NK-92 treated with Interleukin-12 subunit alpha and Interleukin-12 subunit beta, amount 100 ng/mL, for 24 hours (cell line): ENCODE measurements at regions not wholly inside any gene's neighbourhood (a gene's known extent, or its start where the extent isn't known, plus 50 kb on each side); places are given as distances from the start of the nearest gene placed in this dataset.

ENCODE experiments used
- DNase-seq: peaks from one replicate; lab custom pipeline; 2025; lab: John Stamatoyannopoulos, UW

DNA sequence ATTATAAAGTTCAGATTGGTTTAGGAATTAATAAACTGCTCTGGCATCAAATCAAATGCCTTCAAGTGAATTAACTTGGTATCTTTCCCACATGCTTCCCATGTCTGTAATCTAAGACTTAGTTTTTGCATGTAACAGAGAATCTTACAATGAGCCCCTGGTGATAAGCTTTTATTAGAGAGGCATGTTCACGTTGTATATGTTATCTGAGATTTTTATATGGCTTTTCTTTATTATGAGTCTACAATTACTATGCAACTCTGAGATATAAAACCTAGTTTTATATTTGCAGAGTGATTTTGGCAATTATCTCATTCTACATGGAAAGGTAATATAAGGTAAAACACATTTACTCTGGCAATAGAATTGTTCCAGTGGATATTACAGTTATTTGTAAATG is 1578.4 kb upstream of the IGFBP7 start:
- DNase-seq, result no peak

DNA sequence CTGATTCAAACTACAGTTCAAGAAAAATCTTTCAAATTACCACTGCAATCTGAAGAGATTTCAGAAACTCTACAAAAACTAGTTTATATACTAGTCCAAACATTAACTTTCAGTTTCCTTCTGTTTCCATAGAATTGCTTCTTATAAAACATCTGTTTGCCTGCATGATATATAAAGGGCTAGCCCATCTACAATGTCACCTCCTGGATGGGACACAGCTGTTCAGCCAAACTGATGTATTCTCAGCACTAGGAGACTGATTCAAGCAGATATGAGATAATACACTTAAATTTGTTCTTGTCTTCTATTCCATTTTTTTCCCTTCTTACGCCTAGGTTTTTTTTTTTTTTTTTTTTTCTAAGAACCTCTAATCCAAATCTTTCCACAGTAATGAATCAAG is 1569.7 kb upstream of the IGFBP7 start:
- DNase-seq, result no peak

DNA sequence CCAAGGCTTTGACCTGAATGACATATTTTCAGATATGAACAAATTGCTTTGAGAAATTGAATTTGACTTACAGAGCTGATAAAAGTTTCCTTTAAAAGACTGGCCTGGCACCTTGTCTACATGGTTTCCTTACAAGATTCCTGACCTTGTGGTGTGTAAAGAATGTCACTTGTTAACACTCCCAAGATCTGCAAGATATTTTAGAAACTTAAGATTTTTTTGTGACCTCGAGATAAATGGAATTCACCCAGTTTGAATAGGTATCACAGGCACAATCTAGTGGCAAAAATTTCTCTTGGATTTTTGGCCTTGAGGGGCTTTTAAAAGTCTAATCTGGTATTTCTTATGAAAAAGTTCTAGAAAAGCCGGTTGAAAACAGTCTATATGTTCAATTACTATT is 1568.9 kb upstream of the IGFBP7 start:
- DNase-seq, result no peak

DNA sequence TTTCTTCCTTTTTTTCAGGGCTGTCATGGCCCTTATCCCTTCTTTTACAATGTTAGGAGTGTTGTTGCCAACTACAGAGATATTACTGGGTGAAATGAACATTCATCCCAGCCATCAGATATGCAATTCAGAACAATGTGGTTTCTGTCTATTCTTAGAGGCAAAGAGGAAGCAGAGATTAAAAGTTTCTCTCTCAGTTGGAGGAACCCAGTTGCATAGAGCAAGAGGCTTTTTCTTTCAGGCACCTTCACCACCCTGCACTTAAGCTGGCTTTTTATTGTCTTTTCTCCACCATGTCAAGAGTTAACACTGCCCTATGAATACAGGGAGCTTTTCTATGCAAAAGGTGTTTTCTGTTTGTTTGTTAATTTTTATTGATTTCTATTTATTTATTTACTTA is 1559.6 kb upstream of the IGFBP7 start:
- DNase-seq, result no peak

DNA sequence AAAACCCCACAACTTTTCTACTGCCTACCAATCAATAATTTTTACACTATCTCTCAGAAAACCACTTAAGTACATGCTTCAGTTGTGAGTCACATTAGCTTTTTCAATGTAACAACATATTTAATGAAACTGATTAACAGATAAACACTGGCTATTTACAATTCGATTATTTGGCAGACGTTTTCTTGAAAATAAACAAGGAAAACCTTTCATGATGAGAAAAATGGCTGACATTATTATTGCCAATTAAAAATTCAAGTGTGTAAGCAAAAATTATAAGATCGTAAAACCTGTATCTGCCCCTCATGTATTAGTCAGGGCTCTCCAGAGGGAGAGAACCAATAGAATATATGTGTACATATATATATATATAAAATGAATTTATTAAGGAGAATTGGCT is 1555.5 kb upstream of the IGFBP7 start:
- DNase-seq, result no peak

DNA sequence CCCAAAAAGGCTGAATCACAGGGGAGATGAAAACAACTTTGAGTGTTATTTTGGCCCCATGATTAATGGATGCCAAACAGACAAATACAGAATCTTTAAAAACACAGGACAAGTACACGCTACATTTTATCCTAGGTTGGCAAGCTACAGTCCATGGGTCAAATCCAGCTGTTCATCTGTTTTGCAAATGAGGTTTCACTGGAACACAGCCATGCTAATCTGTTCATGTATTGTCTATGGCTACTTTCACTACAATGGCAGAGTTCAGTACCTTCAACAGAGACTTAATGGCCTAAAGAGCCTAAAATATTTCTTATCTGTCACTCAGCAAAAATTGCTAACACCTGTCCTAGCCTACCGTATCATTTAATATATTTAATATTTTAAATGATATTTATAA is 1548.5 kb upstream of the IGFBP7 start:
- no peak for DNase-seq

DNA sequence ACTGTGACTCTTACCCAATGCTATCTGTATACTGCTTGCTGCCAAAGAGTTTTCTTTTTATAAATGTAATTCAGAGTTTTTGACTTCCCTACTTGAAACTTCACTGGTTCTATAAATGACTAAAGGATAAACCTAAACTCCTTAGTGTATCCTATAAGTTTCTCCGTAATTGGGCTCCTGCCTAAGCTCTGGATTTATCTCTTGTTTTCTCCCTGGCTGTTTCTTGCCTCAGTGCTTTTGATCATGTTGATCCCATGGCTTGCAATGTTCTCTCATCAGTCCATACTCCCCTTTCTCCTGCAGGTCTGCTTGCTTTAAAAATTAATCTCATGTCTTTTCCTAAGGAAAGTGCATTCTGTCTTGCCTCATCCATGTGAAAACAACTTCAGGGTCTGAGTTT is 1543.1 kb upstream of the IGFBP7 start:
- no peak for DNase-seq

DNA sequence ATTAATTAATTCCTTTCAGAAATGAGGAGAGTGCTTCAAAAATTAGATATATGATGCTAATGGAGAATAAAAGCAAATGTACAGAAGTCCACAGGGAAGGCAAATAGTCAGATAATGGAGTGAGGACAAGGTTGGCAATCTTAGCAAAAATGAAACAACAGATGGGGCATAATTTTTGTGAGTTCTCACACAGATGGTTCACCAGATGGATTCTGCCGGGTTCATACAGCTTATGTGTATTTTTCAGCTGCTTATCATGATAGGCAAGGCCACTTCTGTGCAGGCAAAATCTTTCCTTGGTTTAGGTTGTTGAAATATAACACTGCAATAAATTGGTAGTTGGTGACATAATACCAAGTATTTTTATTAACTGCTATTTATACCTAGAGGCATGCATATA is 1539.0 kb upstream of the IGFBP7 start:
- DNase-seq, result no peak

DNA sequence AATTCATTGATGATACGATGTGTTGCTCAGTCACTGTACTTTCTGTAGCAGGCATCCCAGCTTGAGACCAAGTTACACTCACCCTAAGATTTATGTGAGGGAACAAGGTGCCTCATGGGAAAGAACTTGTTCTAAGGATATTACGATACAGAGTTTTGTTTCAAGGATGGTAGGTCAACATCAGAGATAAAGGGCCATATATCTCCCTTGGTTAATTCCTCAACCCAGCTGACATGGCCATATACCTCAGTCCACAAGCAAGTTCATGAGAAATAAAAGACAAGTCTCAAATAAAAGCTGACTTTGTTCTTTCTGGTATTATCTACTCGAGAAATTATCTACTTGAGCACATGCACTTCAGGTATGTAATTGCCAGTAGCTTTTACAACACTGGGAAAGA is 1535.9 kb upstream of the IGFBP7 start:
- DNase-seq, result no peak

DNA sequence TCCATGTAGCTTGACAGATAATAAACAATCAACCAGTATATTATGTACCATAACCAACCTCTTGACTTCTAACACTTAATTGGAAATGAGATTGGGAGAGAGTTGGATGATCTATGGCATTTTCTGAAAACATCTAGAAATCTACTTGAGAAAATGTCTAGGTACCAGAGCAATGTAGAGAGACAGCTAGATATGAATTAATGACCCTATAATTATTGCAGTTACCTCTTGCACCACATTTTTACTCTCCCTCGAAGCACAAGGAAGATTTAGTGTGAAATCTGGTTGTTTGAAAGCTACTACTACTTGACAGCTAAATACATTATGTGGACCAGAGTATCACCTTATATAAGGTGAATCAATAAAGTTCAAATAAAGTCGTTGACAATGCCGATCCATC is 1534.4 kb upstream of the IGFBP7 start:
- no peak for DNase-seq

DNA sequence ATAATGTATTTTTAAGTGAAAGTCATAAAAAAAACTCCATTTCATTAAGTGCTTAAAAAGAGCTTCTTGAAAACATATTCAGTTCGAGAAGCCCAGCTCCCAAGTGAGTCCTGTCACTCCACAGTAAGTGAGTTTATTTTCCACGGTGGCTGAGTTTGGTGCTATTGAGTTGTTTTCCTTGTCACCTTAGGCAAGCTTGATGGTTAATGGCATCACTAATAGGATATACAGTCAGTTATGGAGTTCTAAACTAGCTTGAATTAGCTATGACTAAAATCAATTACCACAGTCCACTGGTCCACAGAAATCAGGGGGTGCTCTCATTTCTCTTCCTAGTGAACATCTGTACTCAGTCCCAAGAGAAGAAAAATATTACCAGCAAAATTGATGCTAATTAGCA is 1526.2 kb upstream of the IGFBP7 start:
- DNase-seq, result no peak

DNA sequence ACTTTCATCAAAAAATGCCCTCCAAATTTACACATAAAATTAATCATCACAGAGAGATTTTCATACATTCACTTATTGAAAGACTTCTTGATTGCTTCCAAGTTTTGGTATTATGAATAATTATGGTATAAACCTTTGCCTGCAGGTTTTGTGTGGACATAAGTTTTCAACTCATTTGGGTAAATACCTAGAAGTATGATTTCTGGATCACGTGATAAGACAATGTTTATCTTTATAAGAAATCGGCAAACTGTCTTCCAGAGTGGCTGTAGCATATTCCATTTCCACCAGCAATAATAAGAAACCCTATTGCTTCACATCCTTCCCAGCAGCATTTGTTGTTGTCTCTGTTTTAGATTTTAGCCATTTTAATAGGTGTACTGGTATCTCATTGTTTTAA is 1507.0 kb upstream of the IGFBP7 start:
- DNase-seq, result no peak

DNA sequence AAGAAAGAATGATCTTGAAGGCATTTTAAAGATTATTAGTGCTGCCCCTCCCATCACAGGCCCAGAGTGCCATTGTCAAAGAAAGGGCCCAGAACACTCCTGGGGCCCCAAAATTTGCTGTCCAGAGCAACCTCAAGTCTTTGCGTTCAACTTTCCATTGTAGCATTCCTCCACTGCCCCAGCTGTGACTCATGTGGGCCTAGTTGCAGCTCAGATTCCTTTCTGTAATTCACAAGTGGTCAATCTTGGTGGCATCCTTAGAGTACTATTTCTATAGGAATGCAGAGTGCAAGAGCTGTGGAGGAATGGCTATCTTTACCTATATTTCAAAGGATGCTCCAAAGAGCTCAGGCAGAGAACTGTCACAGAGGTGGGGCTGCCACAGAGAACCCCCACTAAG is 1500.8 kb upstream of the IGFBP7 start:
- DNase-seq, result no peak

DNA sequence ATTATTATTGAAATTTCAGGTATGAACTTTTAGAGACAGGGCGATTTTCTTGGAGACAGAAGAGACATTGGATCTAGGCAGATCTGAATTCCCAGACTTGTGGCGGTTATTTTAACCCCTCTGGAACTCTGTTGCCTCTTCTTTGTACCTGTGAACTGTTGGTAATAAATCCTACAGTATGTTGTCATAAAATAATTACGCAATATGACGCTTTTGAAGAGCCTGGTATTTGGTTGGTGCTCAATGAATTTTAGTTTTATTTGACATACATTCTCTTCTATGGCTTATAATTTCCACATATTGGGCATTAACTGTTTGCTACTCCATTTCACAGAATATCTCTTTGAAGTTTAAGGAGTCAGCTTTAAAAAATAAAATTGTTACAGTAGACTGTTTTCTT is 1496.1 kb upstream of the IGFBP7 start:
- DNase-seq, result no peak

DNA sequence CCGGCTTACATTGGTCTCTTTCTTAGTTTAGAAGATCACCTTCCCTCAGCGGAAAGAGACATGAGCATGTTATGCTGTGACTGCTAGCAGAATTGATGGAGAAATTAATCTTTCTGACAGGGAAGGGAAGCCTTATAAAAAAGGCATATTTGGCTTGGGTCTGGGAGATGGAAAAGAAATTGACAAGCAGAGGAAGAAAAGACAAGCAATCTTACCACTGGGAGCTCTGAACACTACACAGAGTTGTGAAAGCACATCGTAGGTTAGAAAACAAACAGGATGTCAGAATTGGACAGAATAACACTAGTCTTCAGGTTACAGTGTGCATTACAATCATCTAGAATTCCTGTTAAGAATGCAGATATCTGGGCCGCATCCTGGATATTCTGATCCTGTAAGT is 1493.8 kb upstream of the IGFBP7 start:
- DNase-seq, result no peak

DNA sequence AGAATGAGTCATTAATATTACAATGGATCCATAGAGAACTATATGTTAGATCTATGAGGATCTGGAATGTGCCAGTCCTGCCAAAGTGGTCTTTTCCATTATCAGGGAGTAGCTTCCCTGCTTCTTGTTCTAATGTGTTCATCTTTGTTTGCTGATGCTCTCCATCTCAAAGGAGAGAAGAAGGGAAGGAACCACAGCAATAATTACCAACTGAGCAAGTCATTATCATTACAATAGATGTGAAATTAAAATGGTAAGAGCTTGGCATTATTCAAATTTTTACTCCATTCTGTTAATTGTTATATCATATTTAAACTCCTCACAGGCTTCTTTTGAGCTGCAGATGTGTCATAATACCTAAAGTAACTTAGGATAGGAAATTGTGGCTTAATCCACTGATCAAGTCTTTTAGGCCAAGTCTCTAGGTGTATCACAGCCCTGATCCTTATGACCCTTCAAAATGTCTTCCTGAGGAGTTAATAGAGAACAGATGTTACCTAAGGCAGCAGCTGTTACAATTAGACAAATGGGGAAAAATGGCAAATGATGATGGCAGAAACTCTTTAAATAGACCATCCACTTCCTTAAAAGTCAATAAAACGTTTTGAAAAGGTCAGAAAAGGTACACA is 1492.7 kb upstream of the IGFBP7 start:
- no peak for DNase-seq

DNA sequence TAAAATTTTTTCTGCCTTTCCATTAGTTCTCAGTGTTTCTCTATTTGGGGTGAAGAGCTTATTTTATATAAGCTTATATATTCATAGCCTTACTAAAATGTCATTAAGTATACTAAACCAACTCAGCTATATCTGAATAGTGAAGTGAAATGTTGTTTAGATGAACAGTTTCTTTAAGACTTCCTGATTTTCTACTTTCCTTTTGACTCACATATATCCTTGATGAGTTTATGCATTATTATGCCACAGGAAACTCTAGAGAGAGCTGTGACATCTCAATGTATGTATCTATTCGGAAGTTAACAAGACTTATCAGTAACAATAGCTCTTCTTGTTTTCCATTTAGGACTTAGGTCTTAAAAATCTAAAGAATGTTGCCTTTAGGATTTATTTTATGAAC is 1491.8 kb upstream of the IGFBP7 start:
- DNase-seq, result no peak

DNA sequence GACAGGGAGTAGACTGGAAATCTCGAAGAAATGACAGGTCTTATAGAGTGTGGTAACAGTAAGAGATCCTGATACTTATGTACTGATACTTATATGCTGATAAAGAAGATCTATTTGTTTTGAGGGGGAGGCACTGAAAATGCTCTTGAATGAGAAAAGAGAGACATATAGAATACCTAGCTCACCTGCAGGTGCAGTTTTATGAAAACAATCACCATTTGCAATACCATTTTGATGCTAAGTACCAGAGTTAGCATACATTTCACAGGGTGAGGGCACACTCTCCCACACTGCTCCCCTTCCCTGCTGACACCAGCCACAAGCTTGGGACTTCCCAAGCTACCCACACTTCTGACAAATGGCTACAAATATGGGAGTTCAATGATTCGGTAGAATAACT is 1490.1 kb upstream of the IGFBP7 start:
- no peak for DNase-seq

DNA sequence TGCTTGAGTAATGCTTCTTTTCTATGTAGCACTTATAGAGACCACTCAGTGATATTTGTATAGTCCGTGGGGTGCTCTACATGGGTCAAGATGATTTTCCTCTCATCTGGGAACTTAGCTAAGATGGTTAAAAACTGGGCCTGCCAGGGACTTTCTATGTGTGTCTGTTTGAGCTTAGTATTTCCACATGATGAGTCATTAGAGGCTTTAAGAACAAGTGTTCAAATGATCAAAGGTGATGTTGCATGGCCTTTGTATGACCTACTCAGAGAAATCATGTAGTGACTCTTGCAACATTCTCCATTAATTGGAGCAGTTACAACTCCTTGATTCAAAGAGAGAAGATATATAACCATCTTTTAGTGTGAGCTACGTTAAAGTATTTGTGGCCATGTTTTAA is 1480.5 kb upstream of the IGFBP7 start:
- DNase-seq, result no peak

DNA sequence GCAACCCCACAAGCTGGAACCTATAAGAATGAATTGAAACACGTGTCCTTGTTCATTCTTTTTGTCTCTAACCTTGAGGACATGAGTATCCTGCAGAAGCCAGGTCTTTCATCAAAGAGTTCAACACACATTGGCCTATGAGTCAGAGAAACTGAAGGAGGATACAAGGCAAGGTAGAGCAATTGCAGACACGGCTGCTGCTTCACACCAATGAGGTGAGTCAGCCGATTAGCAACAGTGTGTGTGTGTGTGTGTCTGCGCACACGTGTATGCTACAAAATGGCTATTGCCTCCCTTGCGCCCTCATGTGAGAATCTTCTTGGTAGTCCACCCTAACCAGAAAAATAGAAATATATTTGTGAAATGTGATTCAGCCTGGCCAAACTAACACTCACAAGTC is 1477.7 kb upstream of the IGFBP7 start:
- no peak for DNase-seq

DNA sequence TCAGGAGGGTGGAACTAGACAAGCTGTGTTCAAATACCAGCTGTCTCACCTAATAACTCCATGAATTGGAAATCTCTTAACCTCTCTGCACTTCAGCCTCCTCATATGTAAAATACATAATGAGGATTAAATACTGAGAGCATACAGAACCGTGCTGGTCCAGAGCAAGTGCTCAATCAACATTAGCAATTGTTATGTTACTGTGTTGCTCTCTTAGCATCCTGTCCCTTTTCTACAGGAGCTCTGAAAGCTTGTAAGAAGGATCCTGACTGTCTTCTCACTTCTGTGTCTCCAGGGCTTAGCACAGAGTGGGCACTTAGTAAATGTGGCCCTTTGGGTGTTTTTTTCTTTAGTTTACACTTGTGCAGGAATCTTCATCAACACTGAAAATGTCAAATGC is 1456.1 kb upstream of the IGFBP7 start:
- DNase-seq, result no peak

DNA sequence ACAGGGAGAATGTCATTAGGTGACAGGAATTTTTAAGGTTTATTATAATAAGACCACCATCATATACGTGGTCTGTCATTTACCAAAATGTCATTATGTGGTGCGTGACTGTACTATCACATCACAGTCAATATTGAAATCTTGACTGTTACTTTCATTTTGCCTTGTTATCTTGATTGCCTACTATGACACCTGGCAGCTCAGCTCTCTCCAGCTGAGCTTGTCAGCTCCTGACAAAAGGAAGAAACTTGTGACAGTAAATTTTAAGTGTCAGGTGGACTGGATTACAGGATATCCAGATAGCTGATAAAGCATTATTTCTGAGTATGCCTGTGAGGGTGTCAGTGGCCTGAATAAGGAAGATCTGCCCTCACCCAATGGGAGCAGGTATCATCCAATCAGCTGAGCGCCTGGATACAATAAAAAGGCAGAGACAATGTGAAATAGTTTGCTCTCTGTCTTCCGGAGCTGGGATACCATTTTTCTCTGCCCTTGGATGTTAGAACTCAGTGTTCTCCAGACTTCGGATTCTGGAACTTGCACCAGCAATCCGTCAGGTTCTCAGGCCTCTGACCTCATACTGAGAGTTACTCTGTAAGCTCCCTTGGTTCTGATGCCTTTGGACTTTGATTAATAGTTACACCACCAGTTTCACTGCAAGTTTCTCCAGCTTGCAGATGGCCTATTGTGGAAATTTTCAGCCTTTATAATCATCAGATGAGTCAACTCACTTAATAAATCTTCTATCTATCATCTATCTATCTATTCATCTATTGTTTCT is 1454.7 kb upstream of the IGFBP7 start:
- DNase-seq, result no peak

DNA sequence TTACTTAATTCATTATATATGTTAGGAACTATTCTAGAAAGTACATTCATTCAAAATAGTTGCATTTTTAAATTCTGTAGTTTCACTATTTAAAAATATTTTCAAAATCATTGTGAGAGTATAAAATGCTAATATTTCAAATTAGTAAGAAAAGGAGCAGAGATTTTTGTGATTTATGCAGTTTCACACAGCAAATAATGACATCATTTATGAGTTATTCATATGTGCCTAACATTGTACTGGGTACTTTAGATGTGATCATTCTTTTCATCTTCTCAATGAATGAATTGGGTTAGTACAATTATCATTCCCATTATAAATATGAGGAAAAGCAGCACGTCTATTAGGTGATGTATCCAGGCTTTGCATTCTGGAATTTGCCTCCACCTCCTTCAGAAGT is 1451.0 kb upstream of the IGFBP7 start:
- no peak for DNase-seq

DNA sequence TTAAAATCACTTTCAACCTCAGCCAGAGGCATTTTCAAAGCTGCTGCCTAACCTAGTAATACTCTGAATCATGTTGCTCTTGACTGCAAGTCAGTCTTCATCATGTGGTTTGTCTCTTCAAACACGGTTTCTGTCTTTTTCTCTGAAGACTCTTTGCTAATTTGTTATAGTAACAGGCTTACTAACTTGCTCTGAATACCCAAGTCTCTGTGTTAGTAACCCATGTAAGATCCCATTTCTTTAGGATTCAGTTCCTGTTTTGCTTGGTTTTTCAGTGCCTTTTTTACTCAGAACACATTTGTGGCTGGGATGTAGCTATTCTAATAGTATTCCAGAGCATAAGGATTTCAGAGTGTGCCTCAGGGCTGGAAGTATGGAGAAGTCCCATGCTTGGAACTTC is 1450.6 kb upstream of the IGFBP7 start:
- DNase-seq, result no peak
